GM18520 (cell line): ENCODE measurements at regions not wholly inside any gene's neighbourhood (a gene's known extent, or its start where the extent isn't known, plus 50 kb on each side); places are given as distances from the start of the nearest gene placed in this dataset.
A peak's percentile ranks its signal among the peaks of the same experiment; 100 is the strongest.
"Not testable (repeated sequence)": the region's sequence is repeated elsewhere in the genome, so short reads cannot be mapped to it uniquely, and the experiment has no call there.

Experiments used
- ATAC-seq: cut with Tn5 transposase; IDR thresholded peaks from one replicate; pipeline ENCODE4 v1.9.1; 2021; ENCODE audit not compliant: unreplicated experiment

DNA sequence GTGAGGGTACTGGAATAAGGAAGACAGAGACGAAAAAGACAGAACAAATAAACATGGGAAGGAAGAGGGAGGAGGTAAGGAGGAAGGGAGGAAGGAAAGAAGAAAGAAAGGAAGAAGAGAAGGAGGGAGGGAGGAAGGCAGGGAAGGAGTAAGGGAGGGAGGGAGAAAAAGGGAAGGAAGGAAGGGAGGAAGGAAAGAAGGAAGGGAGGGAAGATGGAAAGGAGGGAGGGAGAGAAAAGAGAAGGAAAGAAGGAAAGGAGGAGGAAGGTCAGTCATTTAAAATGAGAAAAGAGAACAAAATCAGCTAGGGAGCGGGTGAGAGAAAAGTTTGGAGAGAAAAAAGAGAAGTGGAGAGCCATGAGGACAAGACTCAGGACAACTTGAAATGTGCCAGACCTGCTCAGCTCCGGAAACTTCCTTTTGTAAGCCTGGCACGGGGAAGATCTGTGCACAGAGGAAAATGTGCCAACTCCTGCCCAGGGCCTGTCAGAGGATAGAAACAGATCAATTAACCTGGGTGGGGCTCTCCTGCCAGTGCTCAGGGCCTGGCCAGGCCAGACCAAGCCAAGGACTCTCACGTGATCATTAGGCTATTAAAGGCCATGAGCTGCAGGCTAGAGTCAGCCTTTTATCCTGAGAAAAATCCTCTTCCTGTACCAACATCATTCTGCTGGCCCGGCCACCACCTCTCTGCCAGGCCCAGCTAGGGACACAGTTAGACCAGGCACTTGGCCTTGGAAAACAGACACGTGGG is 50.1 kb upstream of the BCL6 start:
- ATAC-seq, result no peak

GRCh38 chr3:187798126-187798525 is 52.9 kb upstream of the BCL6 start:
- no peak for ATAC-seq

- no peak for ATAC-seq
Observed at GRCh38 chr3:187798531-187799530, 53.6 kb upstream of the BCL6 start.

- no peak for ATAC-seq
Observed at GRCh38 chr3:187799942-187800641, 54.8 kb upstream of the BCL6 start.

GRCh38 chr3:187801152-187801551 is 55.9 kb upstream of the BCL6 start:
- no peak for ATAC-seq

- no peak for ATAC-seq
Observed at GRCh38 chr3:187802203-187802927, 57.1 kb upstream of the BCL6 start.

GRCh38 chr3:187802928-187803259 is 57.6 kb upstream of the BCL6 start:
- peak; percentile 92 for ATAC-seq

DNA sequence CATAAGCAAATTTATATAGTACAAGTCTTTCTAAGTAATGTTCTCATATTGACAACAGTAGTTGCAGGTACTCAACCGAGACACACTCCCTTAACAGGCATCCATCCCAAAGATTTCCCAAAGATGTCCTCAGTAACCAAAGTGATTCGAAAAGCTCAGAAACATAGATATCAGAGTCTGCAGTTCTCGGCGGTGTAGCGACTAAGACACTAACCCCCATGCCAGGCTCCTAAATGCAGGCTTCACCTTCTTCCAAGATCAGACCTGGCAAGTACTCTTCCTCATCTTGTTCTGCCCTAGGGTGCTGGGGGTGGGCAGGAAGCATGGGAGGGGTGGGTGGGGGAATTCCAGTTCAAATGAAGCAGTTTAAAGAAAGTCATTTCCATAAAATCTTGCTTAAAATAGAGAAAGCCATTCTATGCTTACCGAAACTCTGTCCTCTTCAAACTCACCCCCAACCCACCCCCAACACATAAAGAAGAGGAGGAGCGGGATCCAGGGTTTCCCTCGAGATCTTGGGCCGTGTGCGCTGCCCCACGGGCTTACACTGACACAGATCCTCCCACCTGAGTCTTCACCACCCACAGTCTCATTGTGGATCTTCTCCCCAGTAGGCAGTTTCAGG is 59.0 kb upstream of the BCL6 start:
- ATAC-seq, result no peak

- no peak for ATAC-seq
Observed at GRCh38 chr3:187804745-187805121, 59.5 kb upstream of the BCL6 start.

GRCh38 chr3:187805774-187806173 is 60.5 kb upstream of the BCL6 start:
- no peak for ATAC-seq

- ATAC-seq, result no peak
Observed at GRCh38 chr3:187807086-187807862, 62.0 kb upstream of the BCL6 start.

GRCh38 chr3:187808527-187808895 is 63.2 kb upstream of the BCL6 start:
- no peak for ATAC-seq

- ATAC-seq, result no peak
Observed at GRCh38 chr3:187809612-187809991, 64.3 kb upstream of the BCL6 start.

- ATAC-seq, result no peak
Observed at GRCh38 chr3:187810021-187810446, 64.8 kb upstream of the BCL6 start.

GRCh38 chr3:187811585-187812250 is 66.5 kb upstream of the BCL6 start:
- ATAC-seq, result no peak

DNA sequence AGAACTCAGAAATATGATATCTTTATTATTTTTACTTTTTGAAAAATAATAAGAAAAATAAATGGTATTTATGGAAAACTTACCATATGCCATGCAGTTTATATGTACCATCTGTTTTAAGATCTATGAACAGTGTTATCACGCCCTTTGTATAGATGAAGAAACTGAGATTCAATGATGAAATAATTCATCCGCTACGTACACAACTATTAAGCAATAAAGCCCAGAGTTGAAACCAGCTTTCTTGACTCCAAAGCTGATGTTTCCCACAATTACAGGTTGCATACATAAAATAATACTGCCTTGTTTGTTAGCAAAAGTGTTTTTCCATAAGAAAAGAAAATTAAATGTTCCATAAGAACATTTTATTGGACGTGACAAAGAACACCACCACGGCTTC is 67.2 kb upstream of the BCL6 start:
- ATAC-seq, result no peak

- ATAC-seq, result no peak
Observed at GRCh38 chr3:187813198-187813597, 67.9 kb upstream of the BCL6 start.

GRCh38 chr3:187817766-187818165 is 72.5 kb upstream of the BCL6 start:
- ATAC-seq, result not testable (repeated sequence)

GRCh38 chr3:187821616-187822317 is 76.5 kb upstream of the BCL6 start:
- no peak for ATAC-seq
